ENCODE measurements at regions not wholly inside any gene's neighbourhood (a gene's known extent, or its start where the extent isn't known, plus 50 kb on each side); places are given as distances from the start of the nearest gene placed in this dataset.

GRCh38 chr7:97512441-97513207 lies 219.3 kb upstream of the TAC1 start:
- H2AFZ ChIP-seq (ENCODE audit: low read length), result no peak overlapping the region
- no peak overlapping the region for H4K5ac ChIP-seq (ENCODE audit: insufficient read length, low read depth, low read length)
- Mint-ChIP-seq H3K4me1 (no peaks in the 10 kb centered on the region), H3K27me3 (ENCODE audit: low read depth) (peaks cover 8% of the 10 kb centered on the region; the same call in 1 of the 2 replicates), H3K9me3 (no peaks in the 10 kb centered on the region), H3K4me3 (no peak overlapping the region), H3K27ac (no peak overlapping the region; a peak in 1 of 7 replicates), H3K36me3 (ENCODE audit: insufficient read depth in 1 of 3, low read depth in 3 of 3) (no peaks in the 10 kb centered on the region)
- H2BK120ac ChIP-seq (ENCODE audit: low read depth, low read length, poor library complexity, severe bottlenecking), result no peak overlapping the region
- no peak overlapping the region for H4K8ac ChIP-seq (replicated peaks; ENCODE audit: insufficient read length, low read depth, low read length)
- H2BK15ac ChIP-seq (ENCODE audit: low read depth, low read length), result no peak overlapping the region
- H4K20me1 ChIP-seq (ENCODE audit: control insufficient read depth, insufficient read depth, insufficient read length), result no peaks in the 10 kb centered on the region
- no peak overlapping the region for H3K56ac ChIP-seq (ENCODE audit: insufficient read length, low read depth, low read length)
- no peak overlapping the region for H2BK20ac ChIP-seq (ENCODE audit: low read depth, low read length, poor library complexity, severe bottlenecking)
- no peaks in the 10 kb centered on the region for H3K79me1 ChIP-seq (ENCODE audit: insufficient read depth, low read depth, low read length, poor library complexity, severe bottlenecking)
- H3K18ac ChIP-seq (ENCODE audit: insufficient read length, low read depth, low read length), result no peak overlapping the region
- H3K23ac ChIP-seq (ENCODE audit: insufficient read length, low read depth, low read length), result no peak overlapping the region
- no peak overlapping the region for H3K14ac ChIP-seq (ENCODE audit: insufficient read depth, low read length)
- no peak overlapping the region for H3T11ph ChIP-seq (ENCODE audit: low read length)
- no peaks in the 10 kb centered on the region for H3K23me2 ChIP-seq (ENCODE audit: insufficient read length, low read depth, low read length, poor library complexity, severe bottlenecking)
- H2BK5ac ChIP-seq (ENCODE audit: insufficient read length, low read length), result no peak overlapping the region
- no peak overlapping the region for H3K4ac ChIP-seq (ENCODE audit: low read depth, low read length)
- no CpG with 5 or more reads among the region's 3 CpGs for WGBS (ENCODE audit: extremely low coverage, insufficient read length, low lambda C conversion rate)
- H3K4me1 ChIP-seq (ENCODE audit: insufficient read depth, low read length), result no peaks in the 10 kb centered on the region
- no peaks in the 10 kb centered on the region for H3K9me3 ChIP-seq (ENCODE audit: control insufficient read depth, low read depth, low read length)
- no peak for TF ChIP-seq CTCF (conservative IDR thresholded peaks at IDR 0.05)
- no peak overlapping the region for H4K91ac ChIP-seq (ENCODE audit: insufficient read length, low read depth, low read length)
- H3K4me2 ChIP-seq (ENCODE audit: insufficient read depth, insufficient read length, low read length), result no peak overlapping the region
- no peak for DNase-seq
- H3K27ac ChIP-seq (ENCODE audit: insufficient read length, low read depth, low read length), result no peak overlapping the region
- H2BK12ac ChIP-seq (ENCODE audit: insufficient read length, low read depth, low read length), result no peak overlapping the region
- H2AK5ac ChIP-seq (ENCODE audit: insufficient read length, low read length), result no peak overlapping the region
- H3K9ac ChIP-seq (ENCODE audit: extremely low read depth, insufficient read length, low read length), result no peak overlapping the region
- no peaks in the 10 kb centered on the region for H3K79me2 ChIP-seq (ENCODE audit: insufficient read depth, low read length)
- no peaks in the 10 kb centered on the region for H3K27me3 ChIP-seq (ENCODE audit: insufficient read depth, low read length)
